ENCODE measurements at regions not wholly inside any gene's neighbourhood (a gene's known extent, or its start where the extent isn't known, plus 50 kb on each side); places are given as distances from the start of the nearest gene placed in this dataset.

DNA sequence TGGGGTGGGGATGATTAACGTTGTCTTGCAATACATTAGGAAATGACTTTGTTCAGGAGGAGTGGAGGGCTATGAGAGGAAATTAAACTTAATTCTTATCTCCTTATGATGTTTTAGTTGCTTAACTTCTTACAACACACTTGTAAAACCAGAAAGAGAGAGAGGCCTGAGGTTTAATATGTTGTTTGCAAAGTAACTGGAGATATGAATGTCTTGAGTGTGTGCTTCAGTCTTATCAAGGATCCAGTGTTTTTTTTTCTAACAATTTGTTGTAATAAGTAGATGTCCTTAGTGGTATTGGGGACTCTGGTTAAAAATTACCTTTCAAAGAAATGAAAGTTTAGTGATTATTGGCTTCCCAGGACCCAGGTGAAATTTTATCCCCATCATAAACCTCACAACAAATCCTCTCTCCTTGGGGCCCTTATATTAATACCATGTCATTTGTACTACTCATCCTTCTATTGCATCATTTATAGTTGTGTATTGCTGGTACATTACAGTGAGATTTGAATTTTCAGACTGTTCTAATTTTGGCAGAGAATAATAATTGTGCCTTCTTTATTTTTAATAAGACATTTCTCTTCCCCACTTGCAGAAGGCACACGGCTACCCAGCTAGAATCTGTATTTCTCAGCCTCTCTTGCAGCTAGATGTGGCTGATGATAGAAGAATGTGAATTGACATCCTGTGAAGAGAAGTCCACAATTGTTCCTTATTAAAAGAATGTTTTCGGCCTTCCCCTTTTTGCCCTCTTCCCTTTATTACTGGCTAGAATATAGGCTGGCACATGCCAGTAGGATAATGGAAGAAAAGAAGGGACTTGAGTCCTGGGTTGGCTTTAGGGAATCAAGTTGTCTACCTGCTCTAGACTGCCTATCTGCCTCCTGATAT, 91.9 kb upstream of the CXCR4 start:
- no peak for DNase-seq

DNA sequence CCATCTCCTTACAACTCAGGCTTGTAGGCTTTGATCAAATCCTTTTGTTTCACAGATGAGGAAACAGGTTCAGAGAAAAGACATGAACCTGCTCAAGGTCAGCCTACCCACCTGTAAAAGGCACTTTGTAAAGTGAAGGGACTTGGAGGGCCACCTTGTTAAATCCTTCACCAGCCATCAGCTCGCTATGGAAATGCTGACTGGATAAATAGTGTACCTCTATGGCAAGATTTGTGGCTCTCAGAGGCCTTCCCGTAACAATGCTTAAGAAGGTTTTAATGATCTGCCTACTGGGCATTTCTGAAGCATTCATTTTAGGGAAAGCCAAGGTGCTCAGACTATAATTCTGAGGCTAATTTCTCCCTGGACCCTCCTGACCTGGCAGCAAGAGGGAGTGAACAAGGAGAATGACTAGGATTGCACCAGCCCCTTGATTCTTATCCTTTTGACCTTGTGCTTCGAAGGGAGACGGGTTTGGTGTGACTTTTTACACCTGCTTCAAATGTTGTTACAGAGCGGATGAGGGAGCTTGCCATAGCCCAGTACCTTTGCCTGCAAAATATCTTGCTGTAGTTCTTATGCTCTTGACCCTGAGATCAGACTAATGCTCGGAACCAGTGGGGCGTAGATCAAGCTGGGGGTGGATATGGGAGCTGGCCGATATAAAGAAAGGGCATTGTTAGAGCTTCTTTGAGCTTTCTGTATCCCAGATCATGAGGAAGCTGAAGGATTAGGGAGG, 90.9 kb upstream of the CXCR4 start:
- DNase-seq, result no peak

DNA sequence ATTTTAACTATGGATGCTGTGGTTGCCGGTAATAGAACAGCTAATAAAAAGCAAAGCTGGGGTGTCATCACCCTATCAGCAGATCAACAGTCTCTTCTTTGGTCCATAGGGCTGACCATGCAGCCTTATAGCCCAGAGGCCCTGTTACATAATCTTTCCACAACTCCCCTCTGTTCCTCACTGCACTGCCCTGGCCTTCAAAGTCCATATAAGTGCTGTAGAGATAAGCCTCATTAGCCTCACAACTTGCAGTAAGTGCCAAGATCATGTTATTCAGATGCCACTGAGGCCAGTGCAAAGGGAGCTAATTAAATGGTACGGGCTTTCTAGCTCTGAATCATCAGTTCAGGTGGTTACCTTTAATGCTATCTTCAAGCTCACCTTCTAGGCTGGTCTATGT, 89.7 kb upstream of the CXCR4 start:
- DNase-seq, result no peak

DNA sequence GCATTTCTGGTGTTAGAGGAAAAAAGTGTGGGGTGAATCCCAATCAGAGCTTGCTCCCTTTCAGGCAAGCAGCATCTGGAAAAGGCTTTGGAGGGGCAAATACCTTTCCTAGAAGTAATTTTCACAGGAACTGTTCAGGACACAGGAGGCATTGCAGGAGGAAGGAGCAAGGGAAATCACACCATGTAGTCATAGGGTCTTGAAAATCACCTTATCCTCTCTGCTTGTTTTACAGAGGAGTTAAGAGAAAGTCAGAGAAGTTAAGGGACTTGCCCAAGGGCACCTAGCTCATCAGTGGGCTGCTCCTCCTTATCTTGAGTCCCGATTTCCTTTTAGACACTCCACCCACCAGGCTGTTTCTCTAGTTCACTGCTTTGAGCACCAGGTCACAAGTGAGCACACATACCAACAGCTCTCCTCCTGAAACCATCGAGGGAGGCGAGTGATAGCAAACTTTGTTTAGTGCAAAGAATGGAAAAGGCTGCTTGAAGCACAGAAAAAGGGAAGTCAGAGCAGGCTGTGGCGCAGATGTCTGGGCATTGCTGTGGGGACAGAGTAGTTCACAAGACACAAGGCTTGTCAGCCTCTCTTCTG, 89.2 kb upstream of the CXCR4 start:
- no peak for DNase-seq

DNA sequence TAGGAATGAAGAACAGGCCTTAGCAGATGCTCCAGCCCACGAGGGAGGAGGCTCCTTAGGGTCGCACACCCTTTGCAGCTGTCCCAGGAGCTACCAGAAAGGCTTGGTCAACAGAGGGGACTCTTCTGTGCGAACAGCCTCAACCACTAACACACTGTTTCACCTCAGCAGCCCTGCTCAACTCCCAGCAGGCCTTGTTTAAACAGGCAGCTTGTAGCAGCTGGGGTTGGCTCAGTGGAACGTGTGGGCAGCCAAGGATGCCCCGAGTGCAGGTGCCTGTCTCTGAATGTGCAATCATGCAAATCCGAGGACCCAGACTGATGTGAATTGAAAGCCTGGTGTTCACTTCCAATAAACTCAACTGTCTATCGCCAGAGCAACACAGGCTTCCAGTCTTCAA, 88.7 kb upstream of the CXCR4 start:
- peak; percentile 23 for DNase-seq

DNA sequence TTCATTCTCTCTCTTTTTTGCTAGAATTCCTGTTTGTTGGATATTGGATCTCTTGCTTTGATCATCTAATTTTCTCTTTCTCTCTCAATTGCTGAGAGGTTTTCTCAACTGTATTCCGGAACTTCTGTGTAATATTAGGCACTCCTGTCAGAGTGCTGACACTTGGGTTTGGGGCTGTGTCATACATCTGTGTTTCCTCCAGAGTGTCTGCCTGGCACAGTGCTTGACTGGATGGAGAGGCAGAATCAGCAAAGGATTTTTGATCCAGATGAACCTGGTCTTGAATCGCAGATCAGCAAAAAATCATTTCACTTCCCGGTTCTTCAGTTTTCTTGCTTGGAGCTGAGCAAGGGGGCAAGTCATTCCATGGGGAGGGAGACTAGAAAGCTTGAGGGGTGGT, 87.7 kb upstream of the CXCR4 start:
- DNase-seq, result no peak

DNA sequence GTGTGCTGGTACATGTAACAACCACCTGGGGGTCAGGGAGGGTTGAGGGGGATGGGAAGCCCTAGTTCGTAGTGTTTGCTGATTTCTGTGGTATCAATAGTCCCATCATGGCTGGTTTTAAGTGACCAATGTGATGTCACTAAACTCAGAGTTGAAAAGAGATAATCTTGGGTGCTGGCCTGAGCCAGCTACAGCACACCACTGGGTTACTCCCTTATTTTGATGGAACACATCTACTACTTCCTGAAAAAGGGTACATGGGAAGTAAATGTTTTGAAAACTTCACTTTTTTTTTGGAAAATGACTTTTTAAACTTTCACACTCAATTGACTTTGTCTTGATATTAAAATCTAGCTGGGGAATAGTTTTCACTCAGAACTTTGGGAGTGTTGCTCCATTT, 87.0 kb upstream of the CXCR4 start:
- DNase-seq, result no peak

DNA sequence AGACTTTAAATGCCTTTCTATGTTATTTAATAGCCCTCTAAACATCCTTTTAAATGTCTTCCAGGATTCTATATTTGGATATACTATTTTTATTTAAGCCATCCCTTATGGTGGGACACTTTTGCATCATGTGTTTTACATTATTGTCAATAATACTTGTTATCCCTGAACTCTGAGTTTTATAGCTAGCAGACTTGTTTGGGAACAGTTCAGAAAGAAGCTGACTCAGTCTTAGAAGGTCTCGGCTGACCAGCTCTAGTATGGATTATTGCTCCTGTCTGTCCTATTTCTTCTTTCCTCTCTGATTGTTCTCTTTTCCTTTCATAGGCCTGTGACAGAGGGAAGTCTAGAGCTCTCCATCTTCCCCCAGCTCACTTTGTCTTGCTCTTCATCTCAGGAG, 77.3 kb upstream of the CXCR4 start:
- no peak for DNase-seq

DNA sequence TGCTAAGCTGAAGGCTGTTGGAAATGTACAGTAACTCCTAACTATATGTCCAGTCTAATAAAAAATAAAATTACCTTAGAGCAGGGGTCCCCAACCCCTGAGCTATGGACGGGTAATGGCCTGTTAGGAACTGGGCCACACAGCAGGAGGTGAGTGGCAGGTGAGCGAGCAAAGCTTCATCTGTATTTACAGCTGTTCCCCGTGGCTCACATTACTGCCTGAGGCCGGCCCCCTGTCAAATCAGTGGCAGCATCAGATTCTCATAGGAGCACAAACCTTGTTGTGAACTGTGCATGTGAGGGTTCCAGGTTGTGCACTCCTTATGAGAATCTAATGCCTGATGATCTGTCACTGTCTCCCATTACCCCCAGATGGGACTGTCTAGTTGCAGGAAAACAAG, 73.1 kb upstream of the CXCR4 start:
- DNase-seq, result no peak

DNA sequence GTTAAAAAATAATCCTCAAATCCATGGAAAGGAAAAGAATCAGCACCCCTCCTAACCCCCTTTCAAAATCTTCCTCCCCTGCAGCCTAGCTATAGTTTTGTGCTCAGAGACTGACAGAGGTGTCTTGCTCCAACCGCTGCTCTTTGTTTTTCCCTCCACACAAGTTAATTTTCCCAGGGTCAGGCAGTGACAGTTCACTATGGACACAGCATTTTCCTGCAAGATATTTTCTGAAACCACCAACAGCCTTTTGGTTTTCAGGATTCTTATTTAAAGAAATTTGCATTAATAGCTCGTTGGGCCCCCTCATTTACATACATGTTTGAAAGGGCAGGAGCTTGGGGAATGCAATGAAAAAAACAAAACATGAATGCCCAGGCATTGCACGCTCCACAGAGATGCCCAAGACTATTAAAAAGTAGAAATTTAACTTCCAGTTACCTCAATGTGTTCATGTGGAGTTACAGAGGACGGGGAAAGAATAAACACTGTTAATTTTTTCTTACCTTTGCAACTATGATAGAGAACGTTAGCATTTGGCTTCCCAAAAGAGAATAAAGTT, 71.4 kb upstream of the CXCR4 start:
- no peak for DNase-seq

DNA sequence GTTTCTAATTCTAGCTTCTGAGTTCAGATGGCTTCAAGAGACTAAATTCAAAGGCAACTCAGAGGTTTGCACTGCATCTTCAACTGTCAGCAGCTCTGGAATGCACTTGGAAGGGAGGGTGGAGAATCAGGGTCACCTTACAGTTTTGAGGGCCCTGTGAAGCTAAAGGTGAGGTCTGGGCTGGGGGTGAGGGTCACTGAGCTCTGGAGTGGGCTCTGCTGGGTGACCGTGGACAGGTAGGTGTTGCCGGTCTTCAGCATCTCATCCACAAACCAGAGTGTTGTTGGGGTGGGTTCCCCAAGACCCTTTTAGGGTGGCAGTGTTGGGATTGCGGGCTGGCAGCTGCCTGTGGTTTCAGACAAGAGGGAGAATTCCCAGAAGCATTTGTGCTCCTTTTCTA, 70.1 kb upstream of the CXCR4 start:
- DNase-seq, result no peak

DNA sequence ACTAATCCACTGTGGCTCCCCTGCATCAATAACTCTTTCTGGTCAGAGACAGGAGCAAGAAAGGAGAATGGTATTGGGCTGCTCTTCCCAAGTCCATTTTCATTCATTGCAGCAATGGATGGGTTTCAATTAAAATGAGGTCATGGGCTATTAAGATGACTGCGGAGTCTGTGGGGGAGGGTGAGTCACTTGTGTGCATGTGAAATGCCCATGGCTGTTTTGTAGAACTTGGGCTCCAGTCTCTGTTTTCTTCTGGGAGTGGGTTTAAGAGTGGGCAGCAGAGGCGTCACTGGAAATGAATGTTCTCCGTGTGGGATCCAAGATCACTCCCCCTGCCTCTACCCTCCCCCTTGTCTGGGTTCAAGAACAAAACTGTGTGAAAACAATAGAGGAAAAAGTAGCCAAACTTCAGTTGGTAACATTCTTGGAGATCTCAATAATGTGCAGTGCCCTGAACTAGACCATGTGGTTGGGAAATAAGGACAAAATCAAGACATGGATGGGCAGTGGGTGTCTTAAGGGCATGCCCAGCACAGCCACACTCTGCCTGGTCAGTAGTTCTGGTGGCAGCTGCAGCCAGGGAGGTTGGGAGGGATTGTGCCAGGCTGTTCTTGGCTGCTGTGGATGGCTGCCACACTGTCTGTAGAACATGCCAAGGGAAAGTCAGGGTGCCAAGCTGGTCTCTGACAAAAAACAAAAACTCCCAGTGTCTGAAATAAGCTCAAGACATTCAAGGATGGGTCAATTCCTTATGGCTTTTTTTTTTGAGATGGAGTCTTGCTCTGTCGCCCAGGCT, 68.2 kb upstream of the CXCR4 start:
- DNase-seq, result no peak

DNA sequence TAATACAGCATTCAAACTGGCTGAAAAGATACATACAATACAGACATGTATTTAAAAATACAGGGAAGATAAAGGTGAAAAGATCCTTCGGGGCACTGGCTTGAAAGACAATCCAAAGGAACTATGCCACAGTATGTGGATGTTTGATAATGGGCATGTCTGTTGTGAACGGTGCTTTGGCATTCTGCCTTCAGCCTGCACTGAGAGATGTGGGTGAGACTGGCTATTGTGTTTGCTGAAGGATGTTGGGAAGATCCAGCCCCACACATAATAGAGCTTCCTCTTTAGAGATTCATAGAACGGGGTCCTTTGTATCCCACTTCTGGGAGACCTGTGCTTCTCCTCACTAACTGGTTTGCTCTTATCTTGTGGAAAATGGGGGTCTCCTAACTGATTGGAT, 65.1 kb upstream of the CXCR4 start:
- DNase-seq, result no peak

DNA sequence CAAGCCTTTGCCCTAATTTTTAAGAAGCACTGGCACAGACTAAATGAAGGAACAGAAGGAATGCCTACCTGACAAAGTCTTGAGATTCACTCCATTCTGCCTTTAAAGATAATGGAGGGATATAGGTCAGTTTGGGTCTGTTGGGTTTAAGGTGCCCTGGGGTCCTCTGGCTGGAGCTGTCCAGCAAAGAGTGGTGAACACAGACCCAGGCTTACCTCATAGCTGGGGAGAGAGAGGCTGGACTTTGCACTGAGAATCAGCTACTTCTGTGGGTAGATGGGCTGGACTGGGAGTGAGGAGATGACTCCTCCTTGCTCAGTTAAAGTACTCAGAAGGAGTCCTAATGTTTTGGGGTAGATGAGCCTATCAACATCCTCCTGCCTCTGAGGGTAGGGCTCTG, 64.4 kb upstream of the CXCR4 start:
- no peak for DNase-seq

DNA sequence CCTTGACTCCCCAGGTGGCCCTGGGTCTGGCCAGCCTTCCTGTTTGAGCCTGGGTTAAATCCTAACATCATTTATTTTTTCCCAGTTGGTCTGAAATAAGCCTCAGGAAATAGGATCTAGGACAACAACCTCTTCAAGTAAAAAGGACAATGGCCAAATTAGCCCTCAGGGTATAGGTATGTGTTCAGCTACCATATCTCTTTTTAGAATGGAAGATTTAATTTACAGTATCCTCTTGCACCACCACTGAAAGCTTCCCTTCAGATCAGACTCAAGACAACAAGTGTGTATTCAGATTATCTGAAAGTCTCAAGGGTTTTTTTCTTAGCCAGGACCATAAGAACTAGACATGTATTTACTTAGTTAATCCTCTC, 61.6 kb upstream of the CXCR4 start:
- no peak for DNase-seq

DNA sequence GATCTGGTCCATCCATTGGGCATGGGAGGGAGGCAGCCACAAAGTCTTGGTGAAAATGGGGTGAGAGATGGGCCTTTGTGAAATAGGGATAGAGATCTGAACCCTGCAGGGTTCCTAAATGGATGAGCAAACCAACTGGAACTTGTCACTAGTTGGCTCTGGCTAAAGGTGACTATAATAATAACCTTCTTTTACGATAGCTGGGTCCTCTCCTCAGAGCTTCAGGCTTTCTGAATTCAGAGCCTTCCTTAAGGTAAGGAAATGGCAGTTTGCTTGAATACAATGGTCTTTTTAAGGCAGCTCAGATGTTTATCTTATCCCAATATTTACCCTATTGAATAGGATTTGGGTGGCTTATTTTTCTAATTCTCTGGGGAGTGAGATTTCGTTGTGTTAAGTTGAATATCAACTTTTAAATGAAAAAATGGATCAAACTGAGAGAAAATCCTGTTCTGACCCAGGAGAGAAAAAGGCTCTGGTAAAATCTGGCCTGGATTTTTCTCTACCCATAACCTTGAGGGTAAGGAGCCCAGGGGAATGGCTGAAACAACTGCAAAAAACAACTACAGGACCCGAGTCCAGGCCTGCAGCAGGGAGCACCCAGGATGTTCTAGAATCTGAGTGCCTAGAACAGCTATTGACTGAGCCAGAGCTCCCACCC, 61.1 kb upstream of the CXCR4 start:
- DNase-seq, result no peak

DNA sequence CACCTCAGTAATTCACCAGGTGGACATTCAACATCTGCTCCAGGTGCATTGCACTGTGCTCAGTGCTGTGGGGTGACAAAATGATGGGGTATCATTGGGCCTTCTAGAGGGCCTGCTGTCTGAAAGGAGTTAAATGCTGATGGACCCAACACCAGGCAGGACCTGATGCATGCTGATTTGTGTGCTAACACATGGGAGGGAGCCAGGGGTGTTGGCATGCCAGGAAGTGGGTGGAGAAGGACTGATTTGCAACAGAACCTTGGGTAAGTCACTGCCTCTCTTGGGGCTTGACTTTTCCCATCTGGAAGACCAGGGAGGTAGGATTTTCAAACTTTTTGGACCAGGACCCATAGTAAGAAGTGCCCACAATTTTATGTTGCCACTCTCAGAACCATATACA, 57.9 kb upstream of the CXCR4 start:
- no peak for DNase-seq

DNA sequence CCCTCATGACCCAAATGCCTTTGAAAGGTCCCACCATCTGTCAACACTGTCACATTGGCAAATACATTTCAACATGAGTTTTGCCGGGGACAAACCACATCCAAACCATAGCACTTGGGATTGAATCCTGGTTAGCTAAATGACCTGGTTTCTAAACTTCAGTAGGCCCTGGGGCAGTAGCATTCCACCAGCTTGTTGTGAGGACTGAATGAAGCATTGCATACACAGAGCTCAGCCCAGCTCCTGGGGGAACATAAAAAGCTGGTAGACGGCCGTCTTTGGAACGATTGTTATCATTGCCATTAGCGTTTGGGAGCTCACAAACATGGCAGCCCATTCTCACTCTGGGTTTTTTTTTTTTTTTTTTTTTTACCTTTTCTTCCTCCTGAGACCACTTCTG, 57.5 kb upstream of the CXCR4 start:
- no peak for DNase-seq

DNA sequence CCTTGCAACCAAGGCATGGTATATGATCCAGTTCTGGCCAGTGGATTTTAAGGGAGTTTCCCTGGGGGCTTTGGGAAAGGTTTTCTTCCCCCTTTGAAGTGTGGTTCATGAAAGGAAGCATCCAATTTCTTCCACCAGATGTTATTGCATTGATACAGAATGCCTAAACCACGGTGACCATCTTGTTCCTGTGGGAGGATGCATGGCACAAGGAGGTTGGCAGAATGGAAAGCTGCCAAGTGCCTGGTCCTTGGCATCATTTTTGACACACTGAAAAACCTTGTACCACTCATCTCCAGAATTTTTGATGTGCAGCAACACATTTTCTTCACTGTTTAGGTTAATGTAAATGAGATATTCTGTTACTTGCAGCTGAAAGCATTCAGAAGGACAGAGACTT, 55.2 kb upstream of the CXCR4 start:
- DNase-seq, result no peak

DNA sequence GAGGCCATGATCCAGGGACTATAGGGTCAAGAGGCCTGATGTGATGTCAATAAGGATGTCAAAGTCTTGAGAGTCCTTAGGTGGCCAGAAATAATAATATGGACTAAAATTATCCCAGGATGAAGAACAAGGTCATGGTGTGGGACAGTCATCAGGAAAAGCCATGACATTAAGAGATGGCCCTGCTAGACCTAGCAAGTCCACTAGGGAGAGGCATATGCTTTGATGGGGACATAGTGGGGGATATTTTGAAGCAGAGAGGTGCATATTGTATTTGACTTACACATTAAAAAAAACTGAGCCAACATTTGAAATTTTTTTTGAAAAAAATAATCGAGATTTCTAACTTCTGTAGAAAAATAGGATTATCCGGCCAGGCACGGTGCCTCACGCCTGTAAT, 53.3 kb upstream of the CXCR4 start:
- no peak for DNase-seq

DNA sequence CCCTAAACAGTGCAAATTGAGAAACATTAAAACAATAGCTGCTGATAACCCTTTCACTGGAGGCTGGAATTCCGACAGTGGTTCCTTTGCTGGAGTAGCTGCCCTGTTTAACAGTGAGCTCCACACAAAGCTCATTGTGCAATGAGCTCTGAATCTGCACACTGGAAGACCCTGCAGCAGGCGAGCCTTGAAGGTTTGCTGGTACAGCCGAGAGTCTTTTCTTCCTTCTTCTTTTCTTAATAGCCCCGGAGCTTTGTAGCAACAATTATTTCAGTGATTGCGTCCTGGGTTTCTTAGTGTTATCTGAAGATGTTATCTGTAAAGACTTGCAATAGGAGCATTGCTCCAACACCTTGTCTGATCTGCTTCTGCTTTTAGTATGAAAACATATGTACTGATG, 50.8 kb upstream of the CXCR4 start:
- no peak for DNase-seq

DNA sequence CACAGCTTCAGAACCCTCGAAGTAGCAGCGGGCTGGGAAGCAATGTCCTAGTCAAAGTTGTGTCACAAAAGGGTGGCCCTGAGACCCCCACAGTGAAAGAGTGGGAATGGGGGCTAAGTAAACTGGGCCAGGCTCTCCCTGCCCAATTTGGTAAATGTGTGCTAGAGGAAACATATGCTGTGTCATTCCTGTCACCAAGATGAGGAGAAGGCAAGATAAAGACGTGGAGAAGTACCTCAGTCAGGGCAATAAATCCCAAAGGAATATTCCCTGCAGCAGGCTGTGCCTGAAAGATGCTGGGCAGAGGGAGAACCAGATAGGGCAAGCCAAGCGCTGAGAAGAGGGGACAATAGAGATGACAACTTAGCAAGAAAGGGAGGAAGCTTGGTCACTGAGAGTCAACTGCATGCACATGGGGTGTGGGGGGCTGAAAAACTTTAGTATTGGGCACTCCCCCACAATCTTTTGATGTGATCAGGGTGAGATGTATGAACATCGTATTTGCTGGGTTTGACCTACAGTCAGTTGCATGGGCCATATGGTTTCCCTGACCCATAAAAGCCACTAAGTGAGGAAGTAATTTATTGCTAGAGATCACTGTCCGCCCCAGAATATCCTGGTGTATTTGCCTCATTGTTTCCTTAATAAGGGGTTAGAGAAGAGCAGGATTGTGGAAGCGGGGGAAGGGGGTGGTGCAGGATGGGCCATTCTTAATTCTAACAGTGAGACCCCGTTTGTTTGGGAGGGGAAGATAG, 49.9 kb upstream of the CXCR4 start:
- no peak for DNase-seq
